ENCODE measurements at regions not wholly inside any gene's neighbourhood (a gene's known extent, or its start where the extent isn't known, plus 50 kb on each side); places are given as distances from the start of the nearest gene placed in this dataset.

- no peak for TF ChIP-seq CTCF (IDR thresholded peaks at IDR 0.05; ENCODE audit: insufficient read depth, low read depth, low read length)
- POLR2A ChIA-PET = no interaction called here
- Histone ChIP-seq H3K36me3 (ENCODE audit: control insufficient read depth, insufficient read depth, low read length) (no peaks in the 10 kb centered on the region), H3K4me3 (ENCODE audit: low read depth, low read length) (no peak overlapping the region), H3K27me3 (ENCODE audit: control insufficient read depth, insufficient read depth, low read length) (no peaks in the 10 kb centered on the region)
- DNase-seq (ENCODE audit: low read depth) = no peak
- CTCF ChIA-PET = no interaction called here
Measured at GRCh38 chr17:83160443-83161297, 81.3 kb downstream of the METRNL start.

- TF ChIP-seq CTCF (IDR thresholded peaks at IDR 0.05; ENCODE audit: insufficient read depth, low read depth, low read length) = no peak
- CTCF ChIA-PET = interaction anchor here (0.7 to 1.0 kb wide), 2 partner anchors 15 to 38 kb away, joined by 3 read pairs; no protein-coding TSS in a partner anchor
- H3K27me3 ChIP-seq (ENCODE audit: control insufficient read depth, insufficient read depth, low read length) = no peaks in the 10 kb centered on the region
- no peaks in the 10 kb centered on the region for H3K36me3 ChIP-seq (ENCODE audit: control insufficient read depth, insufficient read depth, low read length)
- POLR2A ChIA-PET = interaction anchor here (0.6 kb wide), 1 partner anchor 12 kb away, joined by 5 read pairs; no protein-coding TSS in a partner anchor
- no peak overlapping the region for H3K4me3 ChIP-seq (ENCODE audit: low read depth, low read length)
- peak; percentile 79 for DNase-seq (ENCODE audit: low read depth)
Measured at GRCh38 chr17:83161298-83162034, 82.1 kb downstream of the METRNL start.

GRCh38 chr17:83162035-83162745 is 82.8 kb downstream of the METRNL start:
- Histone ChIP-seq H3K4me3 (ENCODE audit: low read depth, low read length) (no peak overlapping the region), H3K36me3 (ENCODE audit: control insufficient read depth, insufficient read depth, low read length) (no peaks in the 10 kb centered on the region), H3K27me3 (ENCODE audit: control insufficient read depth, insufficient read depth, low read length) (no peaks in the 10 kb centered on the region)
- no peak for TF ChIP-seq CTCF (IDR thresholded peaks at IDR 0.05; ENCODE audit: insufficient read depth, low read depth, low read length)
- DNase-seq (ENCODE audit: low read depth) = no peak
- ChIA-PET POLR2A (interaction anchor here (0.6 kb wide), 1 partner anchor 13 kb away, joined by 5 read pairs; no protein-coding TSS in a partner anchor), CTCF (interaction anchor here (0.7 to 1.0 kb wide), 2 partner anchors 15 to 37 kb away, joined by 3 read pairs; no protein-coding TSS in a partner anchor)

DNA sequence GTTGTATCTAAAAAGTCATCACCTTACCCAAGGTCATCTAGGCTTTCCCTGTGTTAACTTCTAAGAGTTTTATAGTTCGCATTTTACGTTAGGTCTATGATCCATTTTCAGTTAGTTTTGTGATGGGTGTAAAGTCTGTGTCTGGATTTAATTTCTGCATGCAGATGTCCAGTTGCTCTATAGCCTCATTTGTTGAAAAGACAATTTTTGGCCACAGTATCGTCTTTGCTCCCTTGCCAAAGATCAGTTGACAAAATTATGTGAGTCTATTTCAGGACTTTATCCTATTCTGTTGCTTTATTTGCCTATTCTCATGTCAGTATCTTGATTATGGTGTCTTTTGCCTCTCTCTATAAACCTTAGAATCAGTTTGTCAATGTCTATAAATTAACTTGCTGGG is 85.1 kb downstream of the METRNL start:
- TF ChIP-seq CTCF (IDR thresholded peaks at IDR 0.05; ENCODE audit: insufficient read depth, low read depth, low read length) = no peak
- POLR2A ChIA-PET = no interaction called here

More for the DNA sequence above, 85.1 kb downstream of the METRNL start:
- DNase-seq (ENCODE audit: low read depth) = no peak
- Histone ChIP-seq H3K36me3 (ENCODE audit: control insufficient read depth, insufficient read depth, low read length) (no peaks in the 10 kb centered on the region), H3K27me3 (ENCODE audit: control insufficient read depth, insufficient read depth, low read length) (peaks cover 2% of the 10 kb centered on the region; the same call in 1 of the 2 replicates), H3K4me3 (ENCODE audit: low read depth, low read length) (no peak overlapping the region)
- CTCF ChIA-PET = no interaction called here
